ENCODE measurements at regions not wholly inside any gene's neighbourhood (a gene's known extent, or its start where the extent isn't known, plus 50 kb on each side); places are given as distances from the start of the nearest gene placed in this dataset.

DNA sequence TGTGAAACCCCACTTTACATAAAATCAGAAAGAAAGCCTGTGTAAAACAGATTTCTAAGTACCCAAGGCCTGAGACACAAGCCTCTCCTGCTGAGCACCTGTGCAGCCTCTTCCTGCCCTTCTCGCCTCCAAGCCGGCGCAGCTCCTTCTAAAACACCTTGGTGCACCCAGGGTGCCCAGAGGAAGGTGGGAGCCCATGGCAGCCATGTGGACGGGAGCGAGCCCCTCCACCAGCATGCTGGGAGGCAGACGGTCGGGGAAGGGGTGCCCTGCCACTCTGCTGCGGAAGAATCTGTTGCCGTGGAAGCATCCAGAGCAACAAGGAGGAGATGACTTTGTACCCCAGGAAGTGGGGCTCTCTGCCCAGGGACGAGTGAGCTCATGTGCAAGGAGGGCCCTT, 103.1 kb upstream of the C14orf180 start:
- H3K4me3 ChIP-seq (ENCODE audit: low read length): no peak overlapping the region
- no peak for ATAC-seq
- POLR2A ChIA-PET: no interaction called here
- peaks cover 0 to 14% (median 6%) of the 10 kb centered on the region in 11 donors for H3K9me3 Mint-ChIP-seq
- H3K27ac ChIP-seq (ENCODE audit: low read depth, low read length): no peak overlapping the region
- no peaks in the 10 kb centered on the region for H3K4me1 ChIP-seq (ENCODE audit: control insufficient read depth in 2 of 2, insufficient read depth in 2 of 2, low read length in 2 of 2)
- DNase-seq: no peak
- peaks cover 0 to 5% (median 0%) of the 10 kb centered on the region in 7 donors for H3K4me1 Mint-ChIP-seq
- peaks cover 0 to 14% (median 9%) of the 10 kb centered on the region in 5 donors for H3K27me3 Mint-ChIP-seq
- peaks cover 0 to 5% (median 0%) of the 10 kb centered on the region in 5 donors for H3K36me3 Mint-ChIP-seq
- no peak overlapping the region for H3K4me3 Mint-ChIP-seq
- H3K27ac Mint-ChIP-seq: no peak overlapping the region
- intact Hi-C loops (cut with micrococcal nuclease): no loop called here
- CTCF ChIA-PET: no interaction called here
- peaks cover 0 to 10% (median 0%) of the 10 kb centered on the region in 3 experiments for H3K9me3 ChIP-seq (ENCODE audit: control insufficient read depth in 2 of 3, low read length in 3 of 3)
- H3K27me3 ChIP-seq (ENCODE audit: control insufficient read depth in 2 of 2, insufficient read depth in 2 of 2, low read length in 2 of 2): no peaks in the 10 kb centered on the region
- H3K36me3 ChIP-seq (ENCODE audit: control insufficient read depth in 2 of 3, insufficient read depth in 3 of 3, low read length in 3 of 3): no peaks in the 10 kb centered on the region

- Histone ChIP-seq H3K27ac (ENCODE audit: low read depth, low read length) (no peak overlapping the region), H3K27me3 (ENCODE audit: control insufficient read depth in 2 of 2, insufficient read depth in 2 of 2, low read length in 2 of 2) (no peaks in the 10 kb centered on the region), H3K4me3 (ENCODE audit: low read length) (no peak overlapping the region), H3K36me3 (ENCODE audit: control insufficient read depth in 2 of 3, insufficient read depth in 3 of 3, low read length in 3 of 3) (no peaks in the 10 kb centered on the region), H3K4me1 (ENCODE audit: control insufficient read depth in 2 of 2, insufficient read depth in 2 of 2, low read length in 2 of 2) (no peaks in the 10 kb centered on the region), H3K9me3 (ENCODE audit: control insufficient read depth in 2 of 3, low read length in 3 of 3) (peaks cover 0 to 16% (median 0%) of the 10 kb centered on the region in 3 experiments)
- no peak for ATAC-seq
- H3K27me3 Mint-ChIP-seq: peaks cover 0 to 14% (median 5%) of the 10 kb centered on the region in 5 donors
- peaks cover 0 to 22% (median 11%) of the 10 kb centered on the region in 11 donors for H3K9me3 Mint-ChIP-seq
- peaks cover 0 to 6% (median 0%) of the 10 kb centered on the region in 5 donors for H3K36me3 Mint-ChIP-seq
- no peak overlapping the region for H3K4me3 Mint-ChIP-seq
- H3K4me1 Mint-ChIP-seq: peaks cover 0 to 5% (median 0%) of the 10 kb centered on the region in 7 donors
- H3K27ac Mint-ChIP-seq: no peak overlapping the region
- ChIA-PET POLR2A (no interaction called here), CTCF (no interaction called here)
- no peak for DNase-seq
- intact Hi-C loops (cut with micrococcal nuclease): no loop called here
Observed at GRCh38 chr14:104477117-104477623, 102.4 kb upstream of the C14orf180 start.

GRCh38 chr14:104477666-104478380, 101.7 kb upstream of the C14orf180 start:
- H3K27ac ChIP-seq (ENCODE audit: low read depth, low read length): no peak overlapping the region
- H3K36me3 ChIP-seq (ENCODE audit: control insufficient read depth in 2 of 3, insufficient read depth in 3 of 3, low read length in 3 of 3): no peaks in the 10 kb centered on the region
- Mint-ChIP-seq H3K36me3 (peaks cover 0 to 6% (median 0%) of the 10 kb centered on the region in 5 donors), H3K4me3 (no peak overlapping the region), H3K27me3 (peaks cover 0 to 14% (median 6%) of the 10 kb centered on the region in 5 donors), H3K4me1 (peaks cover 0 to 5% (median 0%) of the 10 kb centered on the region in 7 donors), H3K9me3 (peaks cover 1 to 28% (median 16%) of the 10 kb centered on the region in 11 donors), H3K27ac (no peak overlapping the region)
- H3K9me3 ChIP-seq (ENCODE audit: control insufficient read depth in 2 of 3, low read length in 3 of 3): peaks cover 0 to 16% (median 0%) of the 10 kb centered on the region in 3 experiments
- POLR2A ChIA-PET: no interaction called here
- DNase-seq (no peak), ATAC-seq (no peak)
- CTCF ChIA-PET: no interaction called here
- no peaks in the 10 kb centered on the region for H3K4me1 ChIP-seq (ENCODE audit: control insufficient read depth in 2 of 2, insufficient read depth in 2 of 2, low read length in 2 of 2)
- no peaks in the 10 kb centered on the region for H3K27me3 ChIP-seq (ENCODE audit: control insufficient read depth in 2 of 2, insufficient read depth in 2 of 2, low read length in 2 of 2)
- H3K4me3 ChIP-seq (ENCODE audit: low read length): no peak overlapping the region
- intact Hi-C loops (cut with micrococcal nuclease): no loop called here

DNA sequence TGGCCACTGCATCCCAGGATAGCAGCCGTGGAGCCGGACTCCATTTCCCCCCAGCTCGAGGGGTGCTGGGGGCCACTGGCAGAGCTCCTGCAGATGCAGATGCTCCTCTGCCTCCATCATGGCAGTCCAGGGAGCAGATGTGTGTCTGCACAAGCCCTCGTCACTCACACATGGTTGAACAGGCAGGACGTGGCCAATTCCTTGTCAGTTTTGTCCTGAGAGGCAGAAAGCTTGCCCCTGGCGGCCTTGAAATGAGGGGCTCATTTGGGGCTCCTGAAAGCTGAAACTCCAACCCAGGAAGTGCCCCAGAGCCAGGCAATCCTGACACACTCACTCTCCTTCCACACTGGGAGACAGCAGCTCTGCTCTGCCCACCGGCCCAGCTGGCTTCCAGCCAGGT, 100.9 kb upstream of the C14orf180 start:
- Mint-ChIP-seq H3K27ac (no peak overlapping the region), H3K27me3 (peaks cover 0 to 14% (median 9%) of the 10 kb centered on the region in 5 donors), H3K9me3 (peaks cover 8 to 37% (median 22%) of the 10 kb centered on the region in 11 donors), H3K4me1 (peaks cover 0 to 5% (median 0%) of the 10 kb centered on the region in 7 donors), H3K4me3 (no peak overlapping the region), H3K36me3 (peaks cover 0 to 12% (median 0%) of the 10 kb centered on the region in 5 donors)
- intact Hi-C loops (cut with micrococcal nuclease): no loop called here
- DNase-seq (no peak), ATAC-seq (no peak)
- no peak overlapping the region for H3K4me3 ChIP-seq (ENCODE audit: low read length)
- POLR2A ChIA-PET: no interaction called here
- no peaks in the 10 kb centered on the region for H3K36me3 ChIP-seq (ENCODE audit: control insufficient read depth in 2 of 3, insufficient read depth in 3 of 3, low read length in 3 of 3)
- CTCF ChIA-PET: no interaction called here
- peaks cover 0 to 16% (median 0%) of the 10 kb centered on the region in 3 experiments for H3K9me3 ChIP-seq (ENCODE audit: control insufficient read depth in 2 of 3, low read length in 3 of 3)
- no peak overlapping the region for H3K27ac ChIP-seq (ENCODE audit: low read depth, low read length)
- H3K27me3 ChIP-seq (ENCODE audit: control insufficient read depth in 2 of 2, insufficient read depth in 2 of 2, low read length in 2 of 2): no peaks in the 10 kb centered on the region
- no peaks in the 10 kb centered on the region for H3K4me1 ChIP-seq (ENCODE audit: control insufficient read depth in 2 of 2, insufficient read depth in 2 of 2, low read length in 2 of 2)

- peaks cover 4 to 27% (median 14%) of the 10 kb centered on the region in 5 donors for H3K27me3 Mint-ChIP-seq
Observed at GRCh38 chr14:104479901-104480300, 99.7 kb upstream of the C14orf180 start.

DNA sequence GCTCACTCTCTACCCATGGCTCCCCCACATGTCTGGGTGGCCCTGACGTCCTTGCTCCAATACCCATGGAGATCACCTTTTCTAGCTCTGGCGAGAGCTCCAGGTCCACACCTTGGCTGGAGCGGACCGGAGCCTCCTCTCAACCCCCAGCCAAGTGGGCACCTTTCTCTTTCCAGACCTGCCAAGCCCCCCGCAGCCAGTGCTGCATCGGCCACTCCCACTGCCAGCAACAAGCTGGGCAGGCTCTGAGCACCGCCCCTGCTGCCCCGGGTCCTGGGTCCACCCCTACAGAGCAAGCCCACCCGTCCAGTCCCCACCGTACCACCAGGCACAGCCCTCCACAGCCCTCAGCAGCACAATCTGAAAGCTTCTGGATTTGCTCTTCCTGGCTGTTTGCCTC, 98.2 kb upstream of the C14orf180 start:
- intact Hi-C loops (cut with micrococcal nuclease): no loop called here
- Histone ChIP-seq H3K4me1 (ENCODE audit: control insufficient read depth in 2 of 2, insufficient read depth in 2 of 2, low read length in 2 of 2) (no peaks in the 10 kb centered on the region), H3K27ac (ENCODE audit: low read depth, low read length) (no peak overlapping the region), H3K36me3 (ENCODE audit: control insufficient read depth in 2 of 3, insufficient read depth in 3 of 3, low read length in 3 of 3) (no peaks in the 10 kb centered on the region), H3K27me3 (ENCODE audit: control insufficient read depth in 2 of 2, insufficient read depth in 2 of 2, low read length in 2 of 2) (no peaks in the 10 kb centered on the region), H3K4me3 (ENCODE audit: low read length) (no peak overlapping the region), H3K9me3 (ENCODE audit: control insufficient read depth in 2 of 3, low read length in 3 of 3) (peaks cover 0 to 16% (median 0%) of the 10 kb centered on the region in 3 experiments)
- H3K27ac Mint-ChIP-seq: no peak overlapping the region
- no peak overlapping the region for H3K4me3 Mint-ChIP-seq
- ATAC-seq: no peak
- peaks cover 9 to 43% (median 22%) of the 10 kb centered on the region in 11 donors for H3K9me3 Mint-ChIP-seq
- ChIA-PET POLR2A (no interaction called here), CTCF (interaction anchor here (0.7 kb wide), 1 partner anchor 1088 kb away, joined by 4 read pairs; no protein-coding TSS in a partner anchor)
- peaks cover 0 to 2% (median 0%) of the 10 kb centered on the region in 7 donors for H3K4me1 Mint-ChIP-seq
- H3K27me3 Mint-ChIP-seq: peaks cover 7 to 29% (median 25%) of the 10 kb centered on the region in 5 donors
- peaks cover 0 to 15% (median 0%) of the 10 kb centered on the region in 5 donors for H3K36me3 Mint-ChIP-seq
- no peak for DNase-seq

More at GRCh38 chr14:104479901-104480300, 99.7 kb upstream of the C14orf180 start:
- POLR2A ChIA-PET: no interaction called here
- no peak overlapping the region for H3K27ac Mint-ChIP-seq
- H3K4me1 Mint-ChIP-seq: peaks cover 0 to 2% (median 0%) of the 10 kb centered on the region in 7 donors
- no peak overlapping the region for H3K4me3 Mint-ChIP-seq
- no peaks in the 10 kb centered on the region for H3K4me1 ChIP-seq (ENCODE audit: control insufficient read depth in 2 of 2, insufficient read depth in 2 of 2, low read length in 2 of 2)
- intact Hi-C loops (cut with micrococcal nuclease): no loop called here
- peaks cover 9 to 43% (median 22%) of the 10 kb centered on the region in 11 donors for H3K9me3 Mint-ChIP-seq
- H3K4me3 ChIP-seq (ENCODE audit: low read length): no peak overlapping the region
- no peaks in the 10 kb centered on the region for H3K36me3 ChIP-seq (ENCODE audit: control insufficient read depth in 2 of 3, insufficient read depth in 3 of 3, low read length in 3 of 3)
- no peak overlapping the region for H3K27ac ChIP-seq (ENCODE audit: low read depth, low read length)
- CTCF ChIA-PET: no interaction called here
- no peak for ATAC-seq
- no peak for DNase-seq
- peaks cover 0 to 15% (median 0%) of the 10 kb centered on the region in 5 donors for H3K36me3 Mint-ChIP-seq
- H3K27me3 ChIP-seq (ENCODE audit: control insufficient read depth in 2 of 2, insufficient read depth in 2 of 2, low read length in 2 of 2): no peaks in the 10 kb centered on the region
- peaks cover 0 to 16% (median 0%) of the 10 kb centered on the region in 3 experiments for H3K9me3 ChIP-seq (ENCODE audit: control insufficient read depth in 2 of 3, low read length in 3 of 3)

Measured in naive thymus-derived CD4-positive, alpha-beta T cell (primary cell).